A673 (cell line): ENCODE measurements at regions not wholly inside any gene's neighbourhood (a gene's known extent, or its start where the extent isn't known, plus 50 kb on each side); places are given as distances from the start of the nearest gene placed in this dataset.

Experiments used
- BruUV-seq: library from RNA; stranded (reverse); fragments of 400-500 nt; replicated peaks from 2 replicates; lab custom pipeline; 2021; lab: Mats Ljungman, UMichigan
- CTCF ChIA-PET: fragments of 300-600 bp; sonication (Branson Sonifier 250); formaldehyde crosslinking; loops from one replicate; lab custom pipeline; 2022; ENCODE audit warnings: antibody characterized with exemption; lab: Charles Lee
- POLR2A ChIA-PET: fragments of 300-600 bp; sonication (Branson Sonifier 250); formaldehyde crosslinking; loops from one replicate; lab custom pipeline; 2022; ENCODE audit warnings: antibody characterized with exemption; ENCODE audit not compliant: low non-redundant PET; lab: Charles Lee
- DNase-seq: peaks from one replicate; pipeline ENCODE4 v3.0.0-alpha.2; 2015; ENCODE audit warnings: low spot score
- H3K27ac ChIP-seq: fragments of 200-600 bp; sonication (generic); 2 replicates; pipeline ENCODE4 v1.5.1; 2016; ENCODE audit warnings: mixed run types, low read depth, mild to moderate bottlenecking, mixed read lengths, antibody characterized with exemption, low read length; ENCODE audit not compliant: poor library complexity, severe bottlenecking
- H3K27me3 ChIP-seq: fragments of 200-600 bp; sonication (generic); replicated peaks from 2 replicates; pipeline ENCODE4 v1.6.1; 2017; ENCODE audit warnings: mixed run types, low read depth, mild to moderate bottlenecking, mixed read lengths, antibody characterized with exemption, low read length; ENCODE audit not compliant: insufficient read depth, poor library complexity
- H3K36me3 ChIP-seq: fragments of 200-600 bp; sonication (generic); 2 replicates; pipeline ENCODE4 v1.6.1; 2016; ENCODE audit warnings: mixed run types, mild to moderate bottlenecking, mixed read lengths, antibody characterized with exemption, low read length; ENCODE audit not compliant: insufficient read depth, poor library complexity, severe bottlenecking
- H3K4me1 ChIP-seq: fragments of 200-600 bp; sonication (generic); 2 replicates; pipeline ENCODE4 v1.6.1; 2017; ENCODE audit warnings: mixed run types, mild to moderate bottlenecking, mixed read lengths, antibody characterized with exemption, low read length; ENCODE audit not compliant: insufficient read depth, poor library complexity, severe bottlenecking
- H3K4me3 ChIP-seq: fragments of 200-600 bp; sonication (generic); 2 replicates; pipeline ENCODE4 v1.5.1; 2016; ENCODE audit warnings: low read depth, mixed run types, mild to moderate bottlenecking, mixed read lengths, low read length; ENCODE audit not compliant: poor library complexity, severe bottlenecking
- H3K9me3 ChIP-seq: fragments of 200-600 bp; sonication (generic); 2 replicates; pipeline ENCODE4 v1.6.1; 2016; ENCODE audit warnings: mixed run types, low read depth, mild to moderate bottlenecking, mixed read lengths, antibody characterized with exemption, low read length; ENCODE audit not compliant: poor library complexity, severe bottlenecking
- CTCF ChIP-seq: fragments of 300-800, 200-600 bp; sonication (generic); conservative IDR thresholded peaks from 2 replicates; pipeline ENCODE4 v1.5.1; 2017; ENCODE audit warnings: low read depth, mild to moderate bottlenecking, antibody characterized with exemption, low read length, moderate library complexity, mixed read lengths
- EZH2 ChIP-seq: fragments of 200-600 bp; sonication (generic); IDR thresholded peaks from 2 replicates; pipeline ENCODE4 v1.6.1; 2017; ENCODE audit warnings: borderline replicate concordance, low read depth, mild to moderate bottlenecking, mixed read lengths, antibody characterized with exemption, low read length; ENCODE audit not compliant: poor library complexity, severe bottlenecking
- intact Hi-C: fragments of 100-400 bp; cut with micrococcal nuclease; formaldehyde crosslinking; loops from one replicate; pipeline ENCODE4 v1.10.0; 2022; ENCODE audit not compliant: unreplicated experiment

- no TSS peak for BruUV-seq
- Histone ChIP-seq H3K9me3 (no peaks in the 10 kb centered on the region), H3K27ac (no peak overlapping the region), H3K4me3 (no peak overlapping the region), H3K4me1 (no peaks in the 10 kb centered on the region), H3K27me3 (no peaks in the 10 kb centered on the region), H3K36me3 (no peaks in the 10 kb centered on the region)
- intact Hi-C loops, result no loop called here
- CTCF ChIA-PET, result no interaction called here
- TF ChIP-seq EZH2 (no peak), CTCF (no peak)
- DNase-seq, result peak; percentile 10
- POLR2A ChIA-PET, result no interaction called here
Observed at GRCh38 chr4:109355835-109356234, 53.4 kb upstream of the COL25A1 start.

- CTCF ChIA-PET, result no interaction called here
- no peak for DNase-seq
- TF ChIP-seq EZH2 (no peak), CTCF (no peak)
- H3K27ac ChIP-seq, result no peak overlapping the region
- H3K4me3 ChIP-seq, result no peak overlapping the region
- H3K36me3 ChIP-seq, result no peaks in the 10 kb centered on the region
- no TSS peak for BruUV-seq
- no peaks in the 10 kb centered on the region for H3K4me1 ChIP-seq
- no peaks in the 10 kb centered on the region for H3K9me3 ChIP-seq
- intact Hi-C loops, result no loop called here
- POLR2A ChIA-PET, result no interaction called here
- no peaks in the 10 kb centered on the region for H3K27me3 ChIP-seq
Observed at GRCh38 chr4:109352941-109353340, 50.5 kb upstream of the COL25A1 start.
